Ectodermal cell (in vitro differentiated cells): ENCODE measurements at regions not wholly inside any gene's neighbourhood (a gene's known extent, or its start where the extent isn't known, plus 50 kb on each side); places are given as distances from the start of the nearest gene placed in this dataset.

Source experiments
- H3K27ac ChIP-seq: 2 replicates; pipeline ENCODE4 v1.7.0; 2013; ENCODE audit warnings: mild to moderate bottlenecking, low read depth, low read length; ENCODE audit not compliant: insufficient read depth, poor library complexity, severe bottlenecking
- H3K27me3 ChIP-seq: 2 replicates; pipeline ENCODE4 v1.7.0; 2013; ENCODE audit warnings: mild to moderate bottlenecking, low read length; ENCODE audit not compliant: insufficient read depth, control insufficient read depth, poor library complexity, severe bottlenecking
- H3K36me3 ChIP-seq: one replicate; pipeline ENCODE4 v1.7.0; 2013; ENCODE audit warnings: low read length; ENCODE audit not compliant: control insufficient read depth, insufficient read depth
- H3K4me1 ChIP-seq: one replicate; pipeline ENCODE4 v1.7.0; 2013; ENCODE audit warnings: low read length; ENCODE audit not compliant: control insufficient read depth, insufficient read depth
- H3K4me3 ChIP-seq: 2 replicates; pipeline ENCODE4 v1.7.0; 2013; ENCODE audit warnings: low read depth, low read length, control low read depth; ENCODE audit not compliant: insufficient read depth
- H3K9me3 ChIP-seq: 2 replicates; pipeline ENCODE4 v1.7.0; 2013; ENCODE audit warnings: mild to moderate bottlenecking, low read length, moderate library complexity; ENCODE audit not compliant: control insufficient read depth
- WGBS, 2 experiments: methylation state at CpG; one replicate each; pipeline ENCODE4 v1.1.7; 2013; ENCODE audit warnings: missing lambda C conversion rate in 2 of 2; 5-methylcytosine and 5-hydroxymethylcytosine counted together

DNA sequence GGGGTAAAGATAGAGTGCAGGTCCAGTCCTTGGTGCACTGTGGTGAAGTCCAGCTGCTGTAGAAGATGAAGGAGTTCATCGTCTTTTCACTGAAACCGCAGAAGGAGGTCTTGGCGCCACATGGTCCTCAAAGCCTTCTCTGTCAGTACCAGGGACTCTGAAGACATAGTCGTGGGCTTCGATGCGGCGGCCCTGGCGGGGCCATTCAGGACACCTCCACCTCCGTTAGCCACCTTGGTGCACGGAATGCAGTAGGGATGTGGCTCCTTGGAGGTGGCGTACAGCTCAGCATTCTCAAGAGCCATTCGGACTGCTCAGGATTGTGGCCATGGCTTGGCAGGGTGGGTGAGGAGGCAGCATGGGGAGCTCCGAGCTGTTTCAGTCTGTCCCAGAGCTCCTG, 418.8 kb downstream of the SUCLG1 start:
- Histone ChIP-seq H3K4me1 (no peaks in the 10 kb centered on the region), H3K36me3 (no peaks in the 10 kb centered on the region), H3K9me3 (no peaks in the 10 kb centered on the region), H3K27ac (no peak overlapping the region), H3K27me3 (no peaks in the 10 kb centered on the region), H3K4me3 (no peak overlapping the region)
- 95 to 97% methylated on average over 13 of the region's 13 CpGs for WGBS, 2 experiments

DNA sequence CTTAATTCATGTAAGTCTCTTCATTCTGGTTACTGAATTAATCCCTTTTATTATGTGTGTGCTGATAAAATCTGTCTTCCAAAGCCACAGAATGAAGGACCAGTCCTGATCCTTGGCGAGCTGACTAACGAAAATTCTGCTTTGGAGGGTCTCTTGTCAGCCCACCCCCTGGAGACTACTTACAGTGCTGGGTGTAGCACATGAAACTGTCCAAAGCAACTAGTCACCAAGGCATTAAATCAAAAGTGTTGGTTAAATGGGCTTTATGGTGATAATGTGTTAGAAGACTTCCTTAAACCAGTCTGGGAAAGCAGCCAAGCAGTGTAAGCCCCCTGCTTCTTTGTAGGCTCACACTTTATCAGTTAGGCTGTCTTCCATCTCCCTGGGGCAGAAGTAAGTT, 420.2 kb downstream of the SUCLG1 start:
- no peak overlapping the region for H3K4me3 ChIP-seq
- no peaks in the 10 kb centered on the region for H3K4me1 ChIP-seq
- no peaks in the 10 kb centered on the region for H3K27me3 ChIP-seq
- WGBS, 2 experiments: 89 to 92% methylated on average over 2 of the region's 2 CpGs
- no peak overlapping the region for H3K27ac ChIP-seq
- H3K36me3 ChIP-seq: no peaks in the 10 kb centered on the region
- no peaks in the 10 kb centered on the region for H3K9me3 ChIP-seq

DNA sequence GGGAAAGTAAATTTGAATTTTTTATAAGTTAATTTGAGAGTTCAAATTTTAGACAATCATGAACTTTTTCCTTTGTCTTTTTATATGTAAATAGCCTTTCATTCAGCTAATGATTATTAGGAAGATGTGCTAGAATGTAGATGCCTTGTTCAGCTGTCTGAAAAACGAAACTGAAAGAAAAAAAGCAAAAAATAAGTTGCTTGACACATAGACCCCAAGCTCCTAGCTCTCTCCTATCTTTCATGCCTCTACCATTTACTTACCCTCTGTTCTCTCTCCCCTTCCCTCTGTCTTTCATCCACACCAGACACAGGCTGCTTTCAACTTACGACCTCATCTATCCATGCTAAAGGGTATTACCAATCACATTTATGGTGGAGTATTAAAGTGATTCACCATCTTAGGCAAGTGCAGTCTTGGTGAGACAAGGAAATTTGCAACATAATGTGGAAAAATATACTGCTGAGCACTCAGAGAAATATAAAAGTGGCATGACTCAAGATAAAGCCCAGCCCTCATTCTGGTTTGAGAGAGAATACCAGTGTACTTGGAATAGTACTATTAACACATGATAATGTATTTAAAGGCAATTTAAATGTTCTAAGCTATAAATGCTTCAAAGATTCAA, 425.6 kb downstream of the SUCLG1 start:
- no peaks in the 10 kb centered on the region for H3K36me3 ChIP-seq
- no peaks in the 10 kb centered on the region for H3K9me3 ChIP-seq
- no peaks in the 10 kb centered on the region for H3K27me3 ChIP-seq
- no peaks in the 10 kb centered on the region for H3K4me1 ChIP-seq
- no peak overlapping the region for H3K27ac ChIP-seq
- H3K4me3 ChIP-seq: no peak overlapping the region
- WGBS, 2 experiments: 67 to 100% methylated on average over 1 to 2 of the region's 2 CpGs

DNA sequence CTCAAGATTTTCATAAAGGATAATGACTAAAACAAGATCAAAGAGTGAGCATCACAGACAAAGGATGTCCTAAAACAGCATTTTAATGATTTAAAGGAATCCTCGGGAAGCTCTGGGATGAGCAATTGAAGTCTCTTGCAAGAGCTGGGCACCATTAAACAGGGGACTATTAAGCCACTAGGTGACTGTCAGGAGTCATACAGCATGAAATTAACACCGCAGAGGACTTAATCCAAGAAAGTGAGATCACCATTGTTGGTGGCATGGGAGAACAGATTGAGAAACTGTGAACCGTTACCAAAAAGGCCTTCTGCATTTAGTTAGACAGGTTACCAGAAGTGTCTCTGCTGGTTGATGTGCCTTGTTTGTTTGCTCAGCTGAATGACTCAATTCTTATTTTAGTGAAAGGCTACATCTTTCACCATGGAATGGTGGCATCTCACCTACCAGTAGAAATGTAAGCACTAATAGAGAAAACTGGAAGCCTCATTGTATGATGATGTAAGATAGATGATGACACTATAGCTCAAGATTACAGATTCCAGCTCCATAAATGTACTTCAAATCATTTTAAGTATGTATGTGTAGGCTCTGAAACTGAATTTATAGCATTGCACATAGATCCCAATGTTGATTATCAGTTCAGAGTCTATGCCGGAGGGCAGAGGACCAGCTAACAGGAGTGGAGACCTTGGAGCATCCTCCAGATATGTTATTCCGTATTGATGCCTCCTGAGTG, 427.6 kb downstream of the SUCLG1 start:
- Histone ChIP-seq H3K4me3 (no peak overlapping the region), H3K4me1 (no peaks in the 10 kb centered on the region), H3K27ac (no peak overlapping the region), H3K27me3 (no peaks in the 10 kb centered on the region), H3K36me3 (no peaks in the 10 kb centered on the region), H3K9me3 (no peaks in the 10 kb centered on the region)
- WGBS, 2 experiments: 94 to 97% methylated on average over 5 of the region's 5 CpGs

DNA sequence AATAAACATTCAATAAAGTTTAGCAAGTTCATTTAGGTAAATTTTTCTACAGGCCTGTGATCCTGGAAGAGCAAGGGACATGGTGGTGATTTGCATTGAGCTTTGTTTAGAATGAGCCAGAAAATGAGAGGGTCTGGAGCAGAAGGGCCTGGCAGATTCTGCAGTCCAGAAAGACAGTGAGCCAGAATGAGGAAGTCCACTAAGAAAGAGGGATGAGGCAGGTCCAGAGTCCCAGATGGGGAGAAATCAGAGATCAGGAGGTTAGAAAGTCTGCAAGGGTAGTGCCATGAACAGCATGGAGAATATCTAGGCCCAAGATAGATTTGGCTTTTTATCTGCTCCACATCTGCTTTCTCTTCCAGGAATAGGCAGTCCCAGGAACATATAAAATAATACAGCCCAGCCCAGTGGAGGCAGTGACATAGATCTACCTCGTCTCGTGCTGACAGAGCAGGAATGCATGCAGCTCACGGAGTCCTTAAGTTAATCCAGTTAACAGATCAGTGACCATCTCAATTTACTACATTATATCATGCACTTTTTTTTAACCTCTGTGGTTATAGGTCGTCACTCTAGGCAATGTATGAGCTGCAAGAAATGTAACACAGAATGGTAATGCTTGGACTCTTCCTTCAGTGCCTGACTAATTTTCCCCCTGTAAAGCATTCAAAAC, 429.0 kb downstream of the SUCLG1 start:
- WGBS, 2 experiments: 92 to 95% methylated on average over 4 of the region's 4 CpGs
- no peak overlapping the region for H3K4me3 ChIP-seq
- H3K9me3 ChIP-seq: no peaks in the 10 kb centered on the region
- no peaks in the 10 kb centered on the region for H3K36me3 ChIP-seq
- H3K4me1 ChIP-seq: no peaks in the 10 kb centered on the region
- H3K27me3 ChIP-seq: no peaks in the 10 kb centered on the region
- no peak overlapping the region for H3K27ac ChIP-seq

DNA sequence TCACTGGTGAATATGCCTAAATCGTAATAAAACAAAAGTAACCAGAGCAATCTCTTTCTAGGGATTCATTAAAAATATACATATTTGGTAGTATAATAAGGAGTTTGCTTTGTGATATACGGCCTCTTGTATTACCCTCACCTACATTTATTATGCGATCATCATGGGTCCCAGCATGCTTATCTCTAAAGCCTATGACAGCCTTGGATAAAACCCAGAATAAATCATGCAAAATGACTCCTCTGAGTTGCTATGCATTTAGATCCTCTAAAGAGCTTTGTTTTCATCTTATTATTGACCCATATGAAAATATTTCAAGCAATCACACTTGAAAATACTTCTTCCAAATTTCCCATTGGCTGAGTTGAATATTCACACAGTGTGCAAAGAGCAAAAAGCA, 432.3 kb downstream of the SUCLG1 start:
- Histone ChIP-seq H3K4me3 (no peak overlapping the region), H3K9me3 (no peaks in the 10 kb centered on the region), H3K4me1 (no peaks in the 10 kb centered on the region), H3K27me3 (no peaks in the 10 kb centered on the region), H3K36me3 (no peaks in the 10 kb centered on the region), H3K27ac (no peak overlapping the region)
- WGBS, 2 experiments: 89 to 95% methylated on average over 2 of the region's 3 CpGs

DNA sequence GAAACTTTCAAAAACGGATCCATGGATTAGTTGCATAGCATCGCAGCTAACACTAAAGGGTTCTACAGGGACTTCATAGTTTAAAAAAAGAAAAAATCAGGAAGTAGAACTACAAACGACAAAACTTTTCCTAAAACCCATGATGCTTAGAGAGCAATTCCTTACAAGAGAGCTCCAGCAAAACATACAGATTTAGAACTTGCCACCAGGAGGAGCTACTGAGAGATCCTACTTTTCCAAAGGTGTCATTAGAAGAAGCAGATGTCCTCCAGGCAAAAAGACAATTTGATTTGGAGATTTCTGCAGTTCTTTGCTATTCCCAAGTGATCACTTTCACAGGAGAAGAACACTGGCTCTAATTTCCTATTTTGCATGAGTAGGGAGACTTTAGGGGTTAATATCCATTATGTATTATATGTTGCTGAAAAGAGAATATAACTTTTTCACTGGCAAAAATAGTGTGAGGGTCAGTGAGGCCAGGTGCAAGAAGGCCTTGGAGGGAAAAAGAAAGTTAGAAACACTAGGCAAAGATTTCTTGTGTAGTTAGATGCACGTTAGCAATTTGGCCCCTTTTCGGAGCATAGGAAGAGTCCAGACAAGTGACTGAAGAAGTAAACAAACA, 436.2 kb downstream of the SUCLG1 start:
- Histone ChIP-seq H3K27me3 (no peaks in the 10 kb centered on the region), H3K27ac (no peak overlapping the region), H3K4me3 (no peak overlapping the region), H3K4me1 (no peaks in the 10 kb centered on the region), H3K36me3 (no peaks in the 10 kb centered on the region), H3K9me3 (no peaks in the 10 kb centered on the region)
- 71% methylated on average over 5 of the region's 5 CpGs for WGBS, 2 experiments

DNA sequence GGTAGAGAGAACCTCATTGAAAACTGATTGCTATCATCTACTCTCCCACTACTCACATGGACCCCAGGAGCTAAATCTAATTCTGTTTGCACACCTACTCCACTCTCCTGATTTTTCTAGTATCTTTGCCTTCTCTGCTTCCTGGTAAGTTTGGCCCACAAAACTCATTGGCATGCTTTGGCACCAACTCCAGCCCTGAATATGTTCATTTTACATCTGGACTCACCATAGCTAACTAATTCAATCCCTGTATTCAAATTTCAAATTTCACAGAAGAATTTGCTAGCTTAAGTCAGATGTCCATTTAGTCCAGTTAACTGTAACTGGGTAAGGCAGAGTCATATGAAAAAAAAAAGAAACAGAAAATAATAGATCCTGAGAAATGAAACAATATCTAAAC, 442.1 kb downstream of the SUCLG1 start:
- Histone ChIP-seq H3K4me3 (no peak overlapping the region), H3K9me3 (no peaks in the 10 kb centered on the region), H3K27ac (no peak overlapping the region), H3K36me3 (no peaks in the 10 kb centered on the region), H3K4me1 (no peaks in the 10 kb centered on the region), H3K27me3 (no peaks in the 10 kb centered on the region)

DNA sequence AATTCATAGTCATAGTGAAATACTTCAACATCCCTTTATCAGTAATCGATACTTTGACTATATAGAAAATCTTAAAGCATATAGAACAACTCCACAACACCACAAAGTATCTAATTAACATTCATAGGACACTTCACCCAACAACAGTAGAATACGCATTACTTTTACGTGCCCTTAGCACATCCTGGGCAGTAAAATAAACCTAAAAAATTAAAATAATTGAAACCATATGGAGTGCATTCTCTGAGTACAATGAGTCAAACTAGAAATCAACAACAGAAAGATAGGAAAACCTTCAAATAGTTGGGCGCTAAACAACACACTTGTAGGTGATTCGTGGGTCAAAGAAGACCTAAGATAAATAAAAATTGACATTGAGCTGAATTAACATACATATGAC, 442.9 kb downstream of the SUCLG1 start:
- 93 to 95% methylated on average over 3 to 5 of the region's 5 CpGs for WGBS, 2 experiments
- Histone ChIP-seq H3K36me3 (no peaks in the 10 kb centered on the region), H3K4me1 (no peaks in the 10 kb centered on the region), H3K27me3 (no peaks in the 10 kb centered on the region), H3K9me3 (no peaks in the 10 kb centered on the region), H3K27ac (no peak overlapping the region), H3K4me3 (no peak overlapping the region)

DNA sequence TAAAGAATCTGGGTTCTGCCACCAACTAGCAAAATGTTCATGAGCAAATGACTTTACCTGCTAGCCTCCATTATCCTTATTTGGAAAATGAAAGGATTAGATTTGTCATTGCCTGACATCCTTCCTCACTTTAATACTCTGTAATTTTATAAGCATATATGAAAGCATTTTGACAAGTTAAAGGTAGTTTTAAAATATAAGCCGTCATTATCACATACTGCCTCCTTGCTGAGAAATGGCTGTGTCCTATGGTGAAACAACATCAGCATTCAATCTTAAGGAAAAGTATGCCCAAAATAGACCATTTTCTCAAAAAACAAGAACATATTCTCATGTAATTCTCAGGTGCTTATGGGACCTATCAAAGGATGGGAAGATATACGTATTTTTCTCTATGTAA, 461.2 kb downstream of the SUCLG1 start:
- 100% methylated on average over 2 of the region's 2 CpGs; no CpG with 5 or more reads in 1 of the 2 experiments for WGBS, 2 experiments

More for the DNA sequence above, 461.2 kb downstream of the SUCLG1 start:
- Histone ChIP-seq H3K9me3 (no peaks in the 10 kb centered on the region), H3K4me3 (no peak overlapping the region), H3K36me3 (no peaks in the 10 kb centered on the region), H3K27ac (no peak overlapping the region), H3K4me1 (no peaks in the 10 kb centered on the region), H3K27me3 (no peaks in the 10 kb centered on the region)
